ENCODE measurements at regions not wholly inside any gene's neighbourhood (a gene's known extent, or its start where the extent isn't known, plus 50 kb on each side); places are given as distances from the start of the nearest gene placed in this dataset.

DNA sequence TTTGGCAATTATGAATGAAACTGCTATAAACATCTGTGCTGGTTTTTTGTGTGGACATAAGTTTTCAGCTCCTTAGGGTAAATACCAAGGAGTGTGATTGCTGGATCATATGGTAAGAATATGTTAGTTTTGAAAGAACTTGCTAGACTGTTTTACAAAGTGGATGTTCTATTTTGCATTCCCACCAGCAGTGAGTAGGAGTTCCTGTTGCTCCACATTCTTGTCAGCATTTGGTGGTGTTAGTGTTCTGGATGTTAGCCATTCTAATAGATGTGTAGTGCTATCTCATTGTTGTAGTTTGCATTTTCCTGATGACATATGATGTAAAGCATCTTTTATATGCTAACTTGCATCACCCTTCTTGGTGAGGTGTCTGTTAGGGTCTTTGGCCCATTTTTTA is 304.6 kb downstream of the NUP35 start:
- TF ChIP-seq, protein P1, sequence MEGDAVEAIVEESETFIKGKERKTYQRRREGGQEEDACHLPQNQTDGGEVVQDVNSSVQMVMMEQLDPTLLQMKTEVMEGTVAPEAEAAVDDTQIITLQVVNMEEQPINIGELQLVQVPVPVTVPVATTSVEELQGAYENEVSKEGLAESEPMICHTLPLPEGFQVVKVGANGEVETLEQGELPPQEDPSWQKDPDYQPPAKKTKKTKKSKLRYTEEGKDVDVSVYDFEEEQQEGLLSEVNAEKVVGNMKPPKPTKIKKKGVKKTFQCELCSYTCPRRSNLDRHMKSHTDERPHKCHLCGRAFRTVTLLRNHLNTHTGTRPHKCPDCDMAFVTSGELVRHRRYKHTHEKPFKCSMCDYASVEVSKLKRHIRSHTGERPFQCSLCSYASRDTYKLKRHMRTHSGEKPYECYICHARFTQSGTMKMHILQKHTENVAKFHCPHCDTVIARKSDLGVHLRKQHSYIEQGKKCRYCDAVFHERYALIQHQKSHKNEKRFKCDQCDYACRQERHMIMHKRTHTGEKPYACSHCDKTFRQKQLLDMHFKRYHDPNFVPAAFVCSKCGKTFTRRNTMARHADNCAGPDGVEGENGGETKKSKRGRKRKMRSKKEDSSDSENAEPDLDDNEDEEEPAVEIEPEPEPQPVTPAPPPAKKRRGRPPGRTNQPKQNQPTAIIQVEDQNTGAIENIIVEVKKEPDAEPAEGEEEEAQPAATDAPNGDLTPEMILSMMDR (IDR thresholded peaks at IDR 0.05; ENCODE audit: low read length) = no peak
- no peak for TF ChIP-seq EZH2 (IDR thresholded peaks at IDR 0.05; ENCODE audit: borderline replicate concordance, low read length)

Data from OCI-LY1 (cell line).